Breast epithelium (tissue), 4 donors: ENCODE measurements at regions not wholly inside any gene's neighbourhood (a gene's known extent, or its start where the extent isn't known, plus 50 kb on each side); places are given as distances from the start of the nearest gene placed in this dataset.

Experiments
- DNase-seq, 2 donors: peaks; one replicate each; pipeline ENCODE4 v3.0.0-alpha.2; 2019; ENCODE audit warnings: low spot score in 2 of 2
- H3K27ac ChIP-seq, 2 donors: fragments of 200-600 bp; sonication (generic) in 1 of 2; one replicate each; pipeline ENCODE4 v1.5.1; 2016 to 2019; ENCODE audit warnings: mild to moderate bottlenecking in 1 of 2
- H3K27me3 ChIP-seq, 2 donors: fragments of 200-600 bp; sonication (generic) in 1 of 2; one replicate each; pipeline versions ENCODE4 v1.5.1 to v1.6.0; 2017 to 2019; ENCODE audit warnings: control low read depth in 1 of 2, mild to moderate bottlenecking in 1 of 2
- H3K36me3 ChIP-seq: fragments of 200-600 bp; one replicate; pipeline ENCODE4 v1.5.1; 2019
- H3K4me1 ChIP-seq, 2 donors: fragments of 200-600 bp; sonication (generic); one replicate each; pipeline ENCODE4 v1.5.1; 2016 to 2019; ENCODE audit warnings: control low read depth in 1 of 2
- H3K4me3 ChIP-seq, 3 donors: fragments of 200-600 bp; sonication (generic); 1 replicate in 2 of 3; 2 replicates in 1 of 3; pipeline ENCODE4 v1.5.1; 2016 to 2019; ENCODE audit warnings: mild to moderate bottlenecking in 3 of 3, moderate library complexity in 2 of 3
- H3K9me3 ChIP-seq, 2 donors: fragments of 200-600 bp; sonication (generic) in 1 of 2; one replicate each; pipeline ENCODE4 v1.5.1; 2016 to 2019; ENCODE audit warnings: control low read depth in 1 of 2
- CTCF ChIP-seq, 3 donors: fragments of 450-650 bp; IDR thresholded peaks; one replicate each; pipeline ENCODE4 v1.5.1; 2016 to 2017; ENCODE audit warnings: antibody characterized with exemption in 3 of 3, mild to moderate bottlenecking in 3 of 3, moderate library complexity in 3 of 3
- POLR2A ChIP-seq: fragments of 450-650 bp; IDR thresholded peaks from one replicate; pipeline ENCODE4 v1.6.1; 2016; ENCODE audit warnings: antibody characterized with exemption, mild to moderate bottlenecking, moderate library complexity
- POLR2AphosphoS5 ChIP-seq, 3 donors: sonication (generic); formaldehyde crosslinking; IDR thresholded peaks; one replicate each; pipeline ENCODE4 v1.6.1; 2017; ENCODE audit warnings: antibody characterized with exemption in 3 of 3
- intact Hi-C: fragments of 100-400 bp; cut with DNase I; formaldehyde crosslinking; loops from one replicate; pipeline ENCODE4 v1.15.1; 2023; ENCODE audit warnings: low total_unique reads

- no peak overlapping the region for H3K4me3 ChIP-seq
- TF ChIP-seq POLR2A = no peak
- TF ChIP-seq CTCF (IDR thresholded peaks at IDR 0.05) = no peak
- TF ChIP-seq POLR2AphosphoS5 (IDR thresholded peaks at IDR 0.05) = no peak
- intact Hi-C loops = no loop called here
- no peaks in the 10 kb centered on the region for H3K36me3 ChIP-seq
- H3K27me3 ChIP-seq = no peaks in the 10 kb centered on the region
- H3K9me3 ChIP-seq = no peaks in the 10 kb centered on the region
- no peak overlapping the region for H3K27ac ChIP-seq
- DNase-seq = no peak
- H3K4me1 ChIP-seq = no peaks in the 10 kb centered on the region
Measured at GRCh38 chr4:180100433-180101344, 2142.5 kb upstream of the TENM3 start.

- DNase-seq = no peak
- H3K36me3 ChIP-seq = no peaks in the 10 kb centered on the region
- H3K4me3 ChIP-seq = no peak overlapping the region
- no peaks in the 10 kb centered on the region for H3K9me3 ChIP-seq
- no peaks in the 10 kb centered on the region for H3K4me1 ChIP-seq
- TF ChIP-seq CTCF (IDR thresholded peaks at IDR 0.05) = no peak
- no peak for TF ChIP-seq POLR2A
- no peak for TF ChIP-seq POLR2AphosphoS5 (IDR thresholded peaks at IDR 0.05)
- no peaks in the 10 kb centered on the region for H3K27me3 ChIP-seq
- no peak overlapping the region for H3K27ac ChIP-seq
- intact Hi-C loops = no loop called here
Measured at GRCh38 chr4:180101348-180102083, 2141.7 kb upstream of the TENM3 start.

GRCh38 chr4:180103794-180104193 lies 2139.4 kb upstream of the TENM3 start:
- intact Hi-C loops = no loop called here
- no peak for TF ChIP-seq POLR2A
- no peak for TF ChIP-seq POLR2AphosphoS5 (IDR thresholded peaks at IDR 0.05)
- TF ChIP-seq CTCF (IDR thresholded peaks at IDR 0.05) = no peak
- no peaks in the 10 kb centered on the region for H3K27me3 ChIP-seq
- no peaks in the 10 kb centered on the region for H3K36me3 ChIP-seq
- no peak overlapping the region for H3K27ac ChIP-seq
- no peaks in the 10 kb centered on the region for H3K9me3 ChIP-seq
- DNase-seq = no peak
- H3K4me1 ChIP-seq = no peaks in the 10 kb centered on the region
- no peak overlapping the region for H3K4me3 ChIP-seq

- Histone ChIP-seq H3K27me3 (no peaks in the 10 kb centered on the region), H3K4me1 (no peaks in the 10 kb centered on the region), H3K36me3 (no peaks in the 10 kb centered on the region)
Measured at GRCh38 chr4:180105362-180105761, 2137.8 kb upstream of the TENM3 start.

More at GRCh38 chr4:180105362-180105761, 2137.8 kb upstream of the TENM3 start:
- intact Hi-C loops = no loop called here
- no peak overlapping the region for H3K27ac ChIP-seq
- TF ChIP-seq POLR2AphosphoS5 (IDR thresholded peaks at IDR 0.05) (no peak), POLR2A (no peak), CTCF (IDR thresholded peaks at IDR 0.05) (no peak)
- no peak for DNase-seq
- no peaks in the 10 kb centered on the region for H3K9me3 ChIP-seq
- H3K4me3 ChIP-seq = no peak overlapping the region
